ENCODE measurements at regions not wholly inside any gene's neighbourhood (a gene's known extent, or its start where the extent isn't known, plus 50 kb on each side); places are given as distances from the start of the nearest gene placed in this dataset.
"Not testable (repeated sequence)": the region's sequence is repeated elsewhere in the genome, so short reads cannot be mapped to it uniquely, and the experiment has no call there.

DNA sequence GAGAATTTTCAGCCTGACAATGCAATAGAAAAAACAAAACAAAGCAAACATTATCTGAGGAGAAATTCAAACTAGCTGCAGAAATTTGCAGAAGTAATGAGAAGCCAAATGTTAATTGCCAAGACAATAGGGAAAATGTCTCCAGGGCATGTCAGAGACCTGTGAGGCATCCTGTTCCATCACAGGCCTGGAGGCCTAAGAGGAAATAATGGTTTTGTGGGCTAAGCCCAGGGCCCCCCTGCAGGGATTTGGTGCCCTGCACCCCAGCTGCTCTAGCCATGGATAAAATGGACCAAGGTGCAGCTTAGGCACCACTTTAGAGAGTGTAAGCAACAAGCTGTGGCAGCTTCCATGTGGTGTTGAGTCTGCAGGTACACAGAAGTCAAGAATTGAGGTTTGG, 401.2 kb upstream of the NECTIN3 start:
- DNase-seq (ENCODE audit: low read depth in 2 of 2): no peak

DNA sequence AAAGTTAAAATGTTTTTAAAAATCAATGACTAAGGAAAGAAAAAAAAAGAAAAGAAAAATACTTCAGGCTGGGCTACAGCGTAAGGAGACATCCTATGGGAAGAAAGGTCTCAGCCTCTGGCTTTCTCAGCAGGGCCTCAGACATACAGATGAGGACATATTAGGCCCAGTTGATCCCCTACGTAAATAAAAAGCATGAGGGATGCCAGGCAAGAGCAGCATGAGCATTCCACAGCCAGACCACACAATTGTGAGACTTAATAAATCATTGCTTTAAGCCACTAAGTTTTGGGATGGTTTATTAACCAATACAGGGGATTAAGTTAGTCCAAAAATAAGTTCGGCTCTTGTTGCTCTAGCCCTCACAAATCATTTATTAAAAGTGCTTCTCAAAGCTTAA, 394.1 kb upstream of the NECTIN3 start:
- no peak for DNase-seq (ENCODE audit: low read depth in 2 of 2)

DNA sequence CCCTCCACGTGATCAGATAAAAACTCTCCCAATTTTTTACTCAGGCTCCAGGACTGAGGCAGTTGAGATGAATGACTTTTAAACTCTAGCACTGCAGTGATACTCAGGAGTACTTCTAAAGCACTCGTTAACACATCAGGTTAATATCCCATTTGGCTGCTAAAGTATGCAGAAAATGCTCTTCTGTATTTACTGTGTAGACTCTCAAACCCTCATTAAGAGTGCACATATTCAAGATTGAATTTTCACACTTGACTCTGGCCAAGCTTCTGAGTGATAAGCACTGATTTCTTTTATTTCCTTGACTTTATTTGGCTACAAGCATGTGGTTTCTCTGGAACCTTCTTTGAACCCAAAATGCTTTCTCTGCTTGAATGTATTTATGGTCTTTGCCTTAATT, 392.3 kb upstream of the NECTIN3 start:
- no peak for DNase-seq (ENCODE audit: low read depth in 2 of 2)

DNA sequence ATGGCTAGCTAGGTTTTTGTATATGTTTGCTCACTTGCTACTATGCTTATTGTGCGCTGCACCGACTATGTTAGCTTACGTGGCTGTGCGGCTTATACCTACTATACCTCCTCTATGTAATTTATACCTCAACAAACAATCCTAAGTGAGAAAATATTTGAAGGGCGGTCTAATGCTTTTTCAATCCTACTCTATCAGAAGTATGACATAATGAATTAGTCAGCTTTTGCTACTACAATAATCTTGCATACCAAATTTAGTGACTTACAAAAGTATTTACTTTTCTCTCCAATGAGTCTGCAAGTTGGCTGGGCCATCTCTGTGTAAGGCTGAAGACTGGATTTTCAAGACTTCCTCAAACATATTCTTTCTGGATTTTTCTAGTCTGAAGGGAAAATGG, 391.2 kb upstream of the NECTIN3 start:
- no peak for DNase-seq (ENCODE audit: low read depth in 2 of 2)

DNA sequence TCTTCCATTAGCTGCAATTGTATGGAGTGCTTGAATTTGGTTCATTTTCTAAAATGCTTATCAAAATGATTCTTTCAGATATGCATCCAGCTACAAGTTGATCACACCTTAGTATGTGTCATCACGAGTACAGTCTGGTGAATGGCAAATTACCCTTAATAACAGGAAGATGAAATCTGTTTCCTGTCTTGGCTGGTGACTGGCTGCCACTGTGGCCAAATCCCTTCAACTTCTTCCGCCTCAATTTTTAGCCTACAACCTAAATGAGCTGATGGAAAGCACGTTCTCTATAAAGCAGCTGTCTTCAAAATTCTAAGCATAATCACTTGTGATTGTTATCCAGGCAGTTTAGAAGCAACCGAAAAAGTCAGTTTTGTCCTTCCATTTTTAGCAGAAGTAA, 387.1 kb upstream of the NECTIN3 start:
- no peak for DNase-seq (ENCODE audit: low read depth in 2 of 2)

DNA sequence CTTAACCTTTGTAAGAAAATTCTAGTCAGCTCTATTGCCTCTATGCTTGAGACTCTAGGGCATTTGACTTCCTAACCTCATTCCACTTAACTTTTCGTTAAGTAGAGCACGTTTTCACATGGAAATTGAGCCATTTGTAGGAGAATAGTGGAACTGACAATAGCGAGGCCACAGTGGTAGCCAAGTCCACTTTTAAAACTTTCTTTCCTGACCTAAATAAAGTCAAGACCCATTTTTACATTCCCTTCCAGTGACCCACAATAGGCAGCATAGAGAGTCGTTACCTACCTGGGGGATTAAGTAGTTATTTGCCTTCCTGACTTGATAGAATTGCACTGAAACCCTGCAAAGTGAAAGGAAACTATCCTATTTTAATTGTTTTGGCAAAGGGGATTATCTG, 386.0 kb upstream of the NECTIN3 start:
- no peak for DNase-seq (ENCODE audit: low read depth in 2 of 2)

DNA sequence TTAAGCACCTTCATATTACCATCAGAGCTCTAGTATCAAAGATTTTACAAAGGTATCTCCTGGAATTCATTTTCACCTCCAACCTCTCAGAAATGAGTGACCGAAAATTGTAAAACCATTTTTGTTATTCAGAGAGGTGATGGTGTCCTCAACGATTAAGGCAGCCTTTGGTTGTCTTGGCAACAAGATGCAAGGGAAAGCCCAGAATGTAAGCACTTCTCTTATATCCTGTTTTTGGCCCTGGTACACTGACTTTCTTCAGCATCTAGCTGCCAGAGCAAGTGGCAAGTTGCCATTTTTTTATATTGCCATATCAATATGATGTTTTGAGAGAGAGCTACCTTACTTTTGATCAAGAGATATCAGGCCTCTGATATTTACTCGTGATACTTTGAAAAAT, 384.9 kb upstream of the NECTIN3 start:
- no peak for DNase-seq (ENCODE audit: low read depth in 2 of 2)

DNA sequence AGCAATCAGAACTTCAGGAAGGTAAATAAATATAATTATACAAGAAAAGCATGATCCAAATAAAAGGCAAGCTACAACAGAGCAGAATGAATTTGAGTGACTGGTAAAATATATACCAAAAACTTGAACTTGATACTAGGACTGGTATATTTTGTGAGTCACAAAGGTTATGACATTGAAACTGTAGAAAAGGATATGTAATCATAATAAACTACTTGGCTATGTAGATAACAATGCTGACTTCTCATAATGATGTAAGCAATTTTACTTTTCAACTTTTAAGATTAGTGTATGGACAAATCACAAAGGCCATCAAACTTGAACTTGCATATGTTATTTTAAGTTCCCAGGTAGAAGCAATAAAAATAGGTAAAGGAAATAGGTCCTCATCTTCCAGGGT, 384.5 kb upstream of the NECTIN3 start:
- no peak for DNase-seq (ENCODE audit: low read depth in 2 of 2)

DNA sequence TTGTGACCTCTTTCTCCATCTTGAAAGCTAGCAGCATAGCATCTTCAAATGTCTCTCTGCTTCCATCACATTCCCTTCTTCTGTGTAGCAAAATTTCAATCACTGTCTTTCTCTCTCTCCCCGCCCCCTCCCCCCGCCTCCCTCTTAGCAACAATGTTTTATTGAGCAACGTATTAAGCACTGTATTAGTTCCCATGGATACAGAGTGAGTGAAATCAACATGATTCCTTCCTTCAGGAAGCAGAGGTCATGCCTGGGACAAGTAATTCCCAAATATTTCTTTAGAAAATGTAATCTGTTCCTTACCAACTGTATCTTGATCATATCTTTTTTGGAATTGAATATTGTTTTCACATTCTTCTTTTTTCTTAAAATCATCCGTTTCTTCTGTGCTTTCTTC, 373.7 kb upstream of the NECTIN3 start:
- no peak for DNase-seq (ENCODE audit: low read depth in 2 of 2)

DNA sequence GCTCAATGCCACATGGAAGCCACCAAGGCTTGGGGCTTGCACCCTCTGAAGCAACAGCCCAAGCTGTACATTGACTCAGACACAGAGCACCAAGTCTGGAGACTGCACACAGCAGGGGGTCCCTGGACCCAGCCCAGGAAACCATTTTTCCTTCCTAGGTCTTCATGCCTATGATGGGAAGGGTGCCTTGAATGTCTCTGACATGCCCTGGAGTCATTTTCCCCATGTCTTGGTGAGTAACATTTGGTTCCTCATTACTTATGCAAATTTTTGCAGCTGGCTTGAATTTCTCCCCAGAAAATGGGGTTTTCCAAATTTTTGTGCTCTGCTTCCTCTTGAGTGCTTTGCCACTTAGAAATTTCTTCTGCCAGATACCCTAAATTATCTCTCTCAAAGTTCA, 367.3 kb upstream of the NECTIN3 start:
- DNase-seq (ENCODE audit: low read depth in 2 of 2): not testable (repeated sequence)

DNA sequence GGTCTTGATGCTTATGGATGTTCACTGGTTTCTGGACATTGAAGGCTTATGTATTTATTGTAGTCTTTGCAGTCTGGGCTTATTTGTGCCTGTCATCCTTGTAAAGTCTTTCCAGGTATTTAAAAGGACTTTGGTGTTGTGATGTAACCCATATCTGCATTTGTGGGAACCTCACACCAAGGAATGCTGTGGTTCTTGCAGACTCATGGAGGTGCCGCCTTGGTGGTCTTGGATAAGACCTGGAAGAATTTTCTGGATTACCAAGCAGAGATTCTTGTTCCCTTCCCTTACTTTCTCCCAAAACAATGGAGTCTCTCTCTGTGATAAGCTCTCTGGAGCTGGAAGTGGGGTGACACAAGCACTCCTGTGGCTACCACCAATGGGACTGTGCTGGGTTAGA, 363.5 kb upstream of the NECTIN3 start:
- DNase-seq (ENCODE audit: low read depth in 2 of 2): no peak

DNA sequence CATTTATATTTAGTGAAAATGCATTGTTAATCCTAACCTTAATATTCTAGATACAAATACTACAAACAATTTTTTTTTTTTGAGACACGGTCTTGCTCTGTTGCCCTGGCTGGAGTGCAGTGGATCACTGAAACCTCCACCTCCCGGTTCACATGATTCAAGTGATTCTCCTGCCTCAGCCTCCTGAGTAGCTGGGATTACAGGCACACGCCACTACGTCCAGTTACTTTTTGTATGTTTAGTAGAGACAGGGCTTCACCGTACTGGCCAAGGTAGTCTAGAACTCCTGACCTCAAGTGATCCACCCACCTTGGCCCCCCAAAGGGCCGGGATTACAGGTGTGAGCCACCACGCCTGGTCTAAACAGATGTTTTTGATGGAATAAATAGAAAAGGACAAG, 361.5 kb upstream of the NECTIN3 start:
- DNase-seq (ENCODE audit: low read depth in 2 of 2): no peak

DNA sequence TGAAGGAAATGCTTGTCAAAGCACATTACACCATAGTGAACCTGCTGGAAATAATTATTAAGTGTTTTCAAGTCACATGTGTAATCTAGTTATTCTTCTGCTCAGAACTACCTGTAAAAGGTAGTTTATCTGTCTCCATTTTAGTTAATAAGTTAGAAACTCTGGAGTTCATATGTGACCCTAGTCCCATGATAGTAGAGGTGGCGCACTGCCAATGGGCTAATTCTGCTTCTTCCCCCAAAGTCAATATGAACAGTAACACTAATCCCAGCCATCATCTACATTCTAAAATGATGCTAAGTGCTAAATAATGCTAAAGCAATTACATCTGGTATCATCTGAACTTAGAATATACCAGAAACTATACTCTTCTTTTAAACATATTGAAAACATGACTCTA, 361.0 kb upstream of the NECTIN3 start:
- DNase-seq (ENCODE audit: low read depth in 2 of 2): no peak

DNA sequence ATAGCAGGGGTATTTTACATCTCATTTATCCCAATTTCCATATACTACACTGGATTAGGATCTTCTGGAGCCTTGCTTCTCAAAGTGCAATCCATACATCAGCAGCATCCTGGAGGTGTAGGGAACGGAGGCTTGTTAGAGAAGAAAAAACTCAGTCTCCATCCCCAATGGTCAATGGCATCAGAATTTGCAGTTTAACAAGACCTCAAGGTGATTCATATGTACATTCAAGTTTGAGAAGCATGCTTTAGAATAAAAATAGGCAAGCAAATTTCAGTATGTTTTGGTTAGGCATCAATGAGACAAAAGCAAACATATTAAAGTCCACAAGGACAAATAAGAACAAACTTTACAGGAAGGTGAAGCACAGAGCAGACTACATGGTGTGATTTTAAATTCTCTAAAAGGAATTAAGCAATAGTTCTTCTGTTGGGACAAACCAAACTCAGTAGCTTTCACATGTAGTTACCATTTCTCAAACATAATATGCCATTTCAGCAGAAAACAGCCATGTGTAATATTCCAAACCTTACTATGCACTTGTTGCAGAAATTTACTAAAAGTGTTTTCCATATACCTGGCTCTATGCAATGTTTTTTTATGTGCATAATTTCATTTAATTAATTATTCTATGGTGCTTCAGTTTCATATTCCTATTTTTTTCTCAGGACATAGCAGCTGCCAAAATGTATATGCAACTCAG, 360.3 kb upstream of the NECTIN3 start:
- no peak for DNase-seq (ENCODE audit: low read depth in 2 of 2)

DNA sequence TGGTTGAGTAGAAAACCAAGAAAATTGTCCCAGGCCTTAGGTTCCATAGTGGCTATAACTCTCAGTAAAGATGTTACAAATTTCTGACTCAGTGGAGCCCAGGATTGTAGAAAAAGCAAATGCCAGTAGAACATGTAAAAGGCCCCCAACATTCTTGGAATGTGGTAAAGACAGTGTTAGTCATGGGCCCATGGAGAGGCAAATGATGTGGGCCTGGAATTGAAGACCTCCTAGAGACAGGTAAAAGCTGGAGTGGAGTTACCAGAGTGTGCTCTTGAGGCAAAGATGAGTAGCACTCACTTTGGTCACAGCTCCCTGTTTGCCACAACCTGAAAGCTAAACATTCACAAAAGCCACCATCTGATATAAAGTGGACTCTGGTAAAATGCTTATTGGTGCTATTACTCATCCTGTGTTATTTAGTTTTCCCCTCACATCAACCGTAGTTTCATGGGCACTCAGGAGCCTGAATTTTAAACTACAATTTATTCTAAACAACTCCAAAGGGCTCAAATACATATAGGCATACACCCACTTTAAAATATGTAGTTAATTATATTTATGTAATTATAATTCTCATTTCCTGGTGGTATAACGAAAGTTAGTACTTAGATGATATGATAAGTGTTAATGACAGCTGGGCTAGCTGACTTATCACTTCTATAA, 359.6 kb upstream of the NECTIN3 start:
- DNase-seq (ENCODE audit: low read depth in 2 of 2): no peak

DNA sequence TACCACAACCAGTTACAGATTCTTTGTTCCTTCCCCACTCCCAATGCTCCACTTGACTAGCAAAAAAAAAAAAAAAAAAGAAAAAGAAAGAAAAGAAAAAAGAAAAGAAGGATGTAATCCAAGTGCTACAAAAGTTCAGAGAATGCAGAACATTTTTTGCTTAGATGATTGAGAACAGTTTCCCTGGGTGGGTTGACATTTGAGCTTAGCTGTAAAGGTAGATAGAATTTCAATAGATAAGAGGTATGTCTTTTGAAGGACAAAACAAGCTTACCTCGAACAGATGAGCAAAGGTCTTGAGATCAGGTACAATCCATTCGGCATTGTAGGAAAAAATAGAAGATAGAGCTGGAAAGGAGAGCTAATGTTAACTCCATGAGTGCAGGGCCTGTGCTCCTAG, 344.6 kb upstream of the NECTIN3 start:
- DNase-seq (ENCODE audit: low read depth in 2 of 2): no peak

DNA sequence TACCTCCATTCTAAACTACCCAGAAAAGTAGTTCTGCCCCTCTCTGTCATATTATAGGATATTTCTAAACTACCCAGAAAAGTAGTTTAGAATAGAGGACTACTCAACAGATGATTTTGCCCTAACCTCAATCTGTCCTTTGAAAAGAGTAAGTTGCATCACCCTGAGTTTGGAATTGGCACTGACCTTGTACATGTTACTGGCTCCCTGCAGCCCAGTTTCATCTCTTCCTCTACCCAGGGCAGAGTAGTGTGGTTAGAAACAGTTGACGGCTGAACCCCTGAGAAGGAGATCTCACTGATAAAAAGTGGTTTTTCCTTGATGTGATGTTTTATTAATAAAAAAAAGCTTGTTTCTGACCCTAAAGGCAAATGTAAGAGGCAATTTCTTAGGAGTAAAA, 340.5 kb upstream of the NECTIN3 start:
- DNase-seq (ENCODE audit: low read depth in 2 of 2): no peak

DNA sequence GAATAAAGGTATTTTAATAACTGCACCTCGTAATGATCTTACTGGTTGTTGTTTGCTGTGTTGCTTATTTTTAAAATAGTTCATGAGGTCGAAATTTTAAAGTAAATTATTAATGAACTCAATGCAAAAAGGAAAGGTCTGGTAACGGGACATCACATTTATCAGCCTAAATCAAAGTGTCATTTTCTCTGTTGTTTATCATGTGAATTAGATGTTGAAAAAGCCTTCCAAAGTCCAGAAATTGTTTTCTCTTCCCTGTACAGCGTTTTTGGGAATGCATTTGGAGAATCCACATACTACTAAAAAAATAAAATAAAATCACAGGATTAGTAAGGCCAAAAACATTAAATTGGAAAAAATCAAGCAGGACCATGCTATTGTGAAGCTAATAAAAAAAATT, 339.2 kb upstream of the NECTIN3 start:
- DNase-seq (ENCODE audit: low read depth in 2 of 2): no peak

DNA sequence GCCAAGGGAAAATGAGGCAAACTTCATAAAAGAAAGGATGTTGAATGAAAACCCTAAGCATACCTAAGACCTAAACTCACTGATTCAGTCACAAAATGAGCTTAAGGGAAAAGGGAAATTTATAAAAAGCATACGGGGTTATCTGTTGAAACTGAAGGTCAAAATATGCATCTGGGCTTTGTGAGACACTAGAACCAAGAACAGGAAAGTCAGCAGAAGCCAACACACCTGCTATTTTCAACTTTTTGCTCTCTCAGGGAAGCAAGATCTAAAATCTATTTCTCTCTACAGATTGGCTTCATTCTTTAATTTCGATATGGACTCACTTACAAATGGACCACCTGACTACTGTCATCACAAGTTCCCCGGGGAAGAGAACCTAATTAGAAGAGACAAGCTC, 338.6 kb upstream of the NECTIN3 start:
- DNase-seq (ENCODE audit: low read depth in 2 of 2): no peak

DNA sequence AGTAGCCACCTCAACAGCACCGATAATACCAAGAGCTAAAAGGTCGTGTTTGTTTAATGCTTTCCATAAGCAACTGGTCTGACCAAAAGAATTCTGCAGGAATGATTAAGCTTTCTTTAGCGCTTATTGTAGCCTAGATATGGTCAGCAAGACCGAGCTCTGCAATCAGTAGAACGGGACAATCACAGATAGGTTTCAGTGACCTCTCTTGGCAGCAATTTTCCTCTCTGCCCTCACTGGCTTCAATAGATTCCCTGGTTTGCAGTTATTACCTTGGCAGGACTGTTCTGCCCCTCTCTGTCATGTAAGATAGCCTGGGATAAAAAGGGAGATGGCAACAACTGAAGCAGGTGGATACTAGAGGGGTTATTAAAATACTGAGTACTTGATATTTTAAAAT, 337.1 kb upstream of the NECTIN3 start:
- DNase-seq (ENCODE audit: low read depth in 2 of 2): no peak

DNA sequence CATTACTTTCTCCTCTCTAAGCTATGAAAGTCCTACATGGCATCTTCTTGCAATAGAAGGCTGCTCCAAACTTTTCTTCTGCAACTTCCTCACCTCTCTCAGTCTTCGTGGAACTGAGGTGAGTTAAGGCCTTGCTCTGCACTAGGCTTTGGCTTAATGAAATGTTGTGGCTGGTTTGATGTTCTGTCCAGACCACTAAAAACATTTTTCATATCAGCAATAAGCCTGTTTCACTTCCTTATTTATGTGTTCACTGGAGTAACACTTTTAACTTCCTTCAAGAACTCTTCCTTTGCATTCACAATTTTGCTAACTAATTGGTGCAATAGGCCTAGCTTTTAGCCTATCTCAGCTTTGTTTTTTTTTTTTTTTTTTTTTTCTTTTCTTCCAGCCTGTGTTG, 335.3 kb upstream of the NECTIN3 start:
- no peak for DNase-seq (ENCODE audit: low read depth in 2 of 2)

DNA sequence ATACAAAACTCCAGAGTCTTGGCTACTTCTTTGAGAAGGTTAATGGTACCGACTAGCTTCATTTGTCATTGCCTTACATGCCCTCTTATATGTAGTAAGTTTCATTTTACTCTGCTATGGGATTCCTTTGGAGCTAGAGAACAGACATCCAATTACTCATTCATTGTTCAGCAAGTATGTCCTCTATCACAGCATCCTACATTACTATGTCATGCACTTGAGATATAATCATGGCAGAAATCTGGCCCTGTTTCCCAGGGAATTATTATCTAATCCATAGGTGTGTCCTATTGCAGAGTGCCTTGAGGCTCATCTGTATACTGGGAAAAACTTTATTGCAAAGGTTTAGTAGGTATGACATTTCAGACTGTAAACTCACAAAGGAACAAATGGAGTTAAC, 333.1 kb upstream of the NECTIN3 start:
- DNase-seq (ENCODE audit: low read depth in 2 of 2): no peak

DNA sequence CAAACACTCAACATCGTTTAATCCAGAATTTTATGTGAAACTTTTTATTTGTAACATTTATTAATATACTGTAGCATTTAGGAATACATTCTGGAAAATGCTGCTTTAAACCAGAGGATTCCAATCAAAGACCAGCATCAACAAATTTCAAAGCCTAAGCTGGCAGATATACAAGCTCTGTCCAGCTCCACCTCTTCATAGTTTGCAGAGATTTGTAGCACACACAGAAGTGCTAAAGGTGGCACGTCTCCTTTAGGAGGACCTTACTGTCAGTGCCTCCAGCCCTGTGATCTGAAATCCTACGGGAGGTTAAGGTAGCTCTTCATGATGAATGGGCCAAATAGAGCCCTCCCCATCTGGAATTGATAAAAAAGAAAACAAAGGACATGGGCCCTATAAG, 329.7 kb upstream of the NECTIN3 start:
- no peak for DNase-seq (ENCODE audit: low read depth in 2 of 2)

DNA sequence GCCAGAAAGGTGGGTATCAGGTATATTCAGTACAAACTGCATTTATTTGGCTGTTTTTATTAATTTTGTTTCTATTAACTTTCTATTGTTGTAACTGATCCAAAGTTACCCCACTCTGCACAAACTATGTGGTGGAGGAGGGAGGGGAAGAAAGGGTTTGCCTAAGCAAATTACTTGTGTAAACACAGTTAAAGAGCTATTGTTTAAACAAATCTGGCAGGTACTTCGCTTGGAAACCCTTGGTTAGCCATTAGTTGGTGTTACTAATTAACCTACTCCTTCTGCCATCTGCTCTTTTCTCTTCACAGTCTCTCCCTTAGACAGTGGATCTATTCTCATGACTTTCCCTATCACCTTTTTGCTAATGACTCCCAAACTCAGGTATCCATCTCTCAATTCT, 328.4 kb upstream of the NECTIN3 start:
- DNase-seq (ENCODE audit: low read depth in 2 of 2): no peak

Data from stimulated activated CD8-positive, alpha-beta memory T cell treated with anti-CD3 and anti-CD28 coated beads, Interleukin-15, amount 100 ng/mL, for 4 hours (primary cell).